Neutrophil (primary cell): ENCODE measurements at regions not wholly inside any gene's neighbourhood (a gene's known extent, or its start where the extent isn't known, plus 50 kb on each side); places are given as distances from the start of the nearest gene placed in this dataset.

Source experiments
- H3K27ac ChIP-seq: fragments of 200-600 bp; sonication (generic); 2 replicates; pipeline ENCODE4 v1.5.1; 2016; ENCODE audit warnings: mild to moderate bottlenecking, moderate library complexity
- H3K27me3 ChIP-seq: fragments of 200-600 bp; sonication (generic); 2 replicates; pipeline ENCODE4 v1.6.0; 2016; ENCODE audit warnings: mild to moderate bottlenecking
- H3K36me3 ChIP-seq: fragments of 200-600 bp; sonication (generic); 2 replicates; pipeline ENCODE4 v1.5.1; 2017
- H3K4me1 ChIP-seq, 2 experiments: fragments of 200-600 bp in 1 of 2; sonication (generic) in 1 of 2; 1 replicate in 1 of 2; 2 replicates in 1 of 2; pipeline versions ENCODE4 v1.5.1 to v1.6.1; 2013 to 2016; ENCODE audit warnings: low read depth in 1 of 2, low read length in 1 of 2, mild to moderate bottlenecking in 1 of 2, moderate library complexity in 1 of 2; ENCODE audit not compliant: control insufficient read depth in 1 of 2, insufficient read depth in 1 of 2
- H3K4me3 ChIP-seq, 2 experiments: fragments of 200-600 bp in 1 of 2; sonication (generic) in 1 of 2; 1 replicate in 1 of 2; 2 replicates in 1 of 2; pipeline ENCODE4 v1.5.1; 2013 to 2016; ENCODE audit warnings: low read depth in 1 of 2, low read length in 1 of 2, mild to moderate bottlenecking in 1 of 2, moderate library complexity in 1 of 2
- H3K9me3 ChIP-seq: fragments of 200-600 bp; sonication (generic); 2 replicates; pipeline ENCODE4 v1.5.1; 2016
- CTCF ChIP-seq: fragments of 200-600 bp; sonication (generic); IDR thresholded peaks from 2 replicates; pipeline ENCODE4 v1.5.1; 2016; ENCODE audit warnings: antibody characterized with exemption

DNA sequence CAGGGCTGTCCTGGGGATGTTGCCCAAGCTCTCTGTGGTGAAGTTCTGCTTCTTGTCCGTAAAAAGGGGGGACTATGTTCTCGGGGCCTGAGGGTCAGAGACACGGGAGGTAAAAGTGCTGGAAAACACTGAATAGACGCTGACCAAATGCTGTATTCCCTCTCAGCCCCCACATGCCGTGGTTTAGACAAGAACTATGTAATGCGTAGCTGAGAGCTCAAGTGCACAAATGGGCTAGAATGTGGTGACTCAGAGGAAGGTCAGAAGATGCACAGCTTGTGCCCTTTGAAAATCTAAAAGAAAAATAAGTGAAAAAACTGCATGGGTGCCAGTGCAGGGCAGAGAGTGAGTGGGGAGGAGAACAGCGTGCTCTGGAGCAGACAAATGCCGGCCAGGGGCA is 80.3 kb upstream of the MAP4K4 start:
- Histone ChIP-seq H3K9me3 (no peaks in the 10 kb centered on the region), H3K27me3 (peaks cover 40% of the 10 kb centered on the region), H3K4me1 (peaks cover 11 to 17% of the 10 kb centered on the region in 2 experiments), H3K36me3 (no peaks in the 10 kb centered on the region), H3K4me3 (no peak overlapping the region), H3K27ac (no peak overlapping the region)
- no peak for TF ChIP-seq CTCF

- peaks cover 19% of the 10 kb centered on the region for H3K27me3 ChIP-seq
- H3K9me3 ChIP-seq, result no peaks in the 10 kb centered on the region
- no peak for TF ChIP-seq CTCF
- peaks cover 6% of the 10 kb centered on the region in 2 experiments for H3K4me1 ChIP-seq
- H3K4me3 ChIP-seq, result no peak overlapping the region
- H3K36me3 ChIP-seq, result no peaks in the 10 kb centered on the region
- no peak overlapping the region for H3K27ac ChIP-seq
Measured at GRCh38 chr2:101614127-101614759, 83.3 kb upstream of the MAP4K4 start.

DNA sequence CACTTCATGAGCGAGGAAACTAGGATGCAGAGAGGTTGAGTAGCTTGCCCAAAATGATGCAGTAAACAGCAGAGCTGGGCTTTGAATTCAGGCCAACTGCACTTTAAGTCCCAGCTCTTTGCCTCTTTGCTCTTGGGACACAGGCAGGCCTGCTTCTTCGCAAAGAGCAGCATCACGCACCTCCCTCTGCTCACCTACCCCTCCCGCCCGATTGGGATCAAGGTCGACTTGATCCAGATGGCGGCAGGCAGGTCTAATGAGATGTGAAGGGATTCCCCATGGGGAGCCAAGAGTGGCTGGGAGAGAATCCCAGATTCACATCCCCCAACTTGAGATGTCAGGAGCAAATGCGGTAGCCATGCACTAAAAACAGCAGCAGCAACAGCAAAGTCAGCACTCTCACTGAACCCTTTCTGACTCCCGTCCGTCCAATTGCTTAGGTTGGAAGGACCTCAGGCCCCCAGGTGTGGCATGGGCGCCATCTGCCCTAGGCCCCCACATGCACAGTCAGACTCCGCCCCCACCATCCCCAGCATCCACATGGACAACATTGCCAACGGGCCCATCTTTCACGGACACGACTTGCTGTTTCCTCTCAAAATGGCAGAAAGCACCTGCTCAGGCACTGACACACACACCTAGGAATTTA is 84.3 kb upstream of the MAP4K4 start:
- no peak overlapping the region for H3K27ac ChIP-seq
- no peaks in the 10 kb centered on the region for H3K4me1 ChIP-seq
- H3K27me3 ChIP-seq, result peaks cover 12% of the 10 kb centered on the region
- no peak overlapping the region for H3K4me3 ChIP-seq
- TF ChIP-seq CTCF, result no peak
- no peaks in the 10 kb centered on the region for H3K36me3 ChIP-seq
- H3K9me3 ChIP-seq, result no peaks in the 10 kb centered on the region

DNA sequence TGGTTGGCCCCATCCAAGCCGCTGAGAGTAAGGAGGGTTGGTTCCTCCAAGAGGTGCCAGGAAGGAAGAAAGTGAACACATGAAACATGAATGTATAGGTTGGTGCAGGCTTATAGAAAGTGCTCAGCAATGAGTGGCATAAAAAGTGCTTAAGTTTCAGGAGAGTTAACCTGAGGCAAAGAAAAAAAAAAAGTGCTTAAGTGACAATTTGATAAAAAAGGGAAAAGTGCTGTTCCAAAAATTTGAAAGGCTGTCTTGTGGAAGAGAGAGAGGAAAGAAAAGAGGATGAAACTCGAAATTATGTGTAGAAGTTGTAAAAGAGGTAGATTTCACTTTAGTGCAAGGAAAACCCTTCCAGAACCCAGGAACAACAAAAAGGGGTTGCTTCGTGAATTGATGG is 85.5 kb upstream of the MAP4K4 start:
- Histone ChIP-seq H3K27ac (no peak overlapping the region), H3K4me3 (no peak overlapping the region), H3K9me3 (no peaks in the 10 kb centered on the region), H3K36me3 (no peaks in the 10 kb centered on the region), H3K4me1 (no peaks in the 10 kb centered on the region), H3K27me3 (peaks cover under 1% of the 10 kb centered on the region)
- no peak for TF ChIP-seq CTCF

GRCh38 chr2:101610750-101611315 is 86.7 kb upstream of the MAP4K4 start:
- Histone ChIP-seq H3K27me3 (no peaks in the 10 kb centered on the region), H3K36me3 (no peaks in the 10 kb centered on the region), H3K9me3 (no peaks in the 10 kb centered on the region), H3K4me1 (no peaks in the 10 kb centered on the region), H3K4me3 (no peak overlapping the region), H3K27ac (no peak overlapping the region)
- TF ChIP-seq CTCF, result no peak
